HCT116 (cell line): ENCODE measurements at regions not wholly inside any gene's neighbourhood (a gene's known extent, or its start where the extent isn't known, plus 50 kb on each side); places are given as distances from the start of the nearest gene placed in this dataset.

Source experiments
- ATAC-seq: fragments of 200-7000 bp; cut with Tn5 transposase; 2 replicates; pipeline ENCODE4 v1.9.1; 2020; ENCODE audit warnings: mild to moderate bottlenecking, moderate library complexity
- BruUV-seq: library from RNA; stranded (reverse); fragments of 400-500 nt; replicated peaks from 2 replicates; lab custom pipeline; 2021; lab: Mats Ljungman, UMichigan
- CTCF ChIA-PET: fragments of 300-600 bp; sonication (Branson Sonifier 250); formaldehyde crosslinking; loops from one replicate; lab custom pipeline; 2021; ENCODE audit warnings: antibody characterized with exemption; lab: Charles Lee
- POLR2A ChIA-PET: fragments of 300-600, 350-600 bp; sonication (Branson Sonifier 250); formaldehyde crosslinking; loops from one replicate; lab custom pipeline; 2021; ENCODE audit warnings: antibody characterized with exemption; lab: Charles Lee
- RAD21 ChIA-PET, 2 experiments: fragments of 300-600 bp; sonication (Branson Sonifier 250); formaldehyde crosslinking; loops; one replicate each; lab custom pipeline; 2023; ENCODE audit warnings: low total read pairs in 2 of 2; ENCODE audit not compliant: uncharacterized antibody in 2 of 2, unreplicated experiment in 2 of 2, low non-redundant PET in 1 of 2; lab: Charles Lee
- DNase-seq: peaks from one replicate; pipeline ENCODE4 v3.0.0-alpha.2; 2010; ENCODE audit warnings: low read depth, low spot score
- H2AFZ ChIP-seq: fragments of 200-600 bp; shearing (Covaris generic), sonication (generic); 2 replicates; pipeline ENCODE4 v1.6.1; 2017; ENCODE audit warnings: low read depth, mixed run types, mixed read lengths, antibody characterized with exemption, low read length; ENCODE audit not compliant: poor library complexity, severe bottlenecking
- H3K27ac ChIP-seq: 2 replicates; pipeline ENCODE4 v1.5.1; 2012; ENCODE audit warnings: low read depth, low read length
- H3K27me3 ChIP-seq: fragments of 200-600 bp; sonication (generic); 2 replicates; pipeline ENCODE4 v1.6.1; 2016; ENCODE audit warnings: mixed run types, low read length, mixed read lengths; ENCODE audit not compliant: insufficient read depth
- H3K36me3 ChIP-seq, 2 experiments: fragments of 200-500 bp in 1 of 2; fragments of 200-600 bp in 1 of 2; sonication (Bioruptor generic) in 1 of 2; sonication (generic) in 1 of 2; 2 replicates each; pipeline versions ENCODE4 v1.5.1 to v1.6.1; 2014 to 2016; ENCODE audit warnings: low read length in 2 of 2, inconsistent platforms in 1 of 2, mixed read lengths in 1 of 2, mixed run types in 1 of 2; ENCODE audit not compliant: insufficient read depth in 2 of 2, control insufficient read depth in 1 of 2
- H3K4me1 ChIP-seq, 2 experiments: fragments of 200-600 bp in 1 of 2; sonication (generic) in 1 of 2; 2 replicates each; pipeline versions ENCODE4 v1.5.1 to v1.6.1; 2012 to 2017; ENCODE audit warnings: low read length in 2 of 2, inconsistent platforms in 1 of 2, mild to moderate bottlenecking in 1 of 2, mixed read lengths in 1 of 2, mixed run types in 1 of 2, moderate library complexity in 1 of 2; ENCODE audit not compliant: insufficient read depth in 2 of 2, control insufficient read depth in 1 of 2
- H3K4me2 ChIP-seq: fragments of 200-600 bp; sonication (generic); 2 replicates; pipeline ENCODE4 v1.6.1; 2017; ENCODE audit warnings: mixed run types, low read length, mixed read lengths
- H3K4me3 ChIP-seq, 2 experiments: fragments of 200-600 bp in 1 of 2; sonication (generic) in 1 of 2; replicated peaks in 1 of 2; 2 replicates each; pipeline ENCODE4 v1.5.1; 2011 to 2016; ENCODE audit warnings: low read length in 2 of 2, control low read depth in 1 of 2, low read depth in 1 of 2, mild to moderate bottlenecking in 1 of 2, mixed read lengths in 1 of 2, mixed run types in 1 of 2
- H3K79me2 ChIP-seq: fragments of 200-600 bp; sonication (generic); 2 replicates; pipeline ENCODE4 v1.6.1; 2017; ENCODE audit warnings: mild to moderate bottlenecking, mixed run types, low read length, moderate library complexity, mixed read lengths; ENCODE audit not compliant: insufficient read depth
- H3K9ac ChIP-seq: fragments of 200-600 bp; sonication (generic); 2 replicates; pipeline ENCODE4 v1.6.1; 2016; ENCODE audit warnings: low read length, mixed read lengths
- H3K9me2 ChIP-seq: fragments of 200-600 bp; sonication (generic), shearing (Covaris generic); 2 replicates; pipeline ENCODE4 v1.6.1; 2017; ENCODE audit warnings: mixed run types, mild to moderate bottlenecking, moderate library complexity; ENCODE audit not compliant: insufficient read depth
- H3K9me3 ChIP-seq, 2 experiments: fragments of 200-500 bp in 1 of 2; fragments of 200-600 bp in 1 of 2; sonication (Bioruptor generic) in 1 of 2; sonication (generic) in 1 of 2; 2 replicates each; pipeline ENCODE4 v1.6.1; 2014 to 2017; ENCODE audit warnings: low read length in 2 of 2, mixed read lengths in 2 of 2, inconsistent platforms in 1 of 2, low read depth in 1 of 2, mild to moderate bottlenecking in 1 of 2, mixed run types in 1 of 2, moderate library complexity in 1 of 2; ENCODE audit not compliant: control insufficient read depth in 1 of 2, insufficient read depth in 1 of 2
- H4K20me1 ChIP-seq: fragments of 200-600 bp; sonication (generic), shearing (Covaris generic); 2 replicates; pipeline ENCODE4 v1.6.1; 2017; ENCODE audit warnings: mixed run types, mild to moderate bottlenecking, moderate library complexity; ENCODE audit not compliant: insufficient read depth
- CBX3 ChIP-seq: IDR thresholded peaks from 2 replicates; pipeline ENCODE4 v1.6.1; 2012; ENCODE audit warnings: low read depth
- CEBPB ChIP-seq: IDR thresholded peaks from 2 replicates; pipeline ENCODE4 v1.6.1; 2012; ENCODE audit warnings: low read depth
- EGR1 ChIP-seq: IDR thresholded peaks from 2 replicates; pipeline ENCODE4 v1.6.1; 2012; ENCODE audit warnings: low read depth
- ELF1 ChIP-seq: IDR thresholded peaks from 2 replicates; pipeline ENCODE4 v1.6.1; 2012; ENCODE audit warnings: low read depth, borderline replicate concordance
- JUND ChIP-seq: IDR thresholded peaks from 2 replicates; pipeline ENCODE4 v1.6.1; 2012
- POLR2A ChIP-seq: IDR thresholded peaks from 2 replicates; pipeline ENCODE4 v1.7.0; 2011; ENCODE audit warnings: borderline replicate concordance; ENCODE audit not compliant: insufficient read depth, insufficient read length; ENCODE audit errors: extremely low read depth
- POLR2AphosphoS5 ChIP-seq: IDR thresholded peaks from 2 replicates; pipeline ENCODE4 v1.6.1; 2011; ENCODE audit warnings: mild to moderate bottlenecking, low read depth, low read length, moderate library complexity
- RAD21 ChIP-seq: IDR thresholded peaks from 2 replicates; pipeline ENCODE4 v1.6.1; 2012; ENCODE audit warnings: low read depth, mild to moderate bottlenecking
- SIN3A ChIP-seq: IDR thresholded peaks from 2 replicates; pipeline ENCODE4 v1.6.1; 2012; ENCODE audit warnings: low read depth
- SP1 ChIP-seq: IDR thresholded peaks from 2 replicates; pipeline ENCODE4 v1.6.1; 2012; ENCODE audit warnings: low read depth
- SRF ChIP-seq: IDR thresholded peaks from 2 replicates; pipeline ENCODE4 v1.6.1; 2012; ENCODE audit warnings: low read depth
- TCF7L2 ChIP-seq: IDR thresholded peaks from 2 replicates; pipeline ENCODE4 v1.7.0; 2011; ENCODE audit warnings: borderline replicate concordance, inconsistent platforms; ENCODE audit not compliant: insufficient read depth, insufficient read length; ENCODE audit errors: extremely low read depth
- YY1 ChIP-seq: IDR thresholded peaks from 2 replicates; pipeline ENCODE4 v1.6.1; 2011; ENCODE audit warnings: low read length, low read depth, moderate library complexity, mild to moderate bottlenecking; ENCODE audit not compliant: insufficient replicate concordance; ENCODE audit errors: extremely low read depth
- ZFX ChIP-seq: fragments of 450-650 bp; IDR thresholded peaks from 2 replicates; pipeline ENCODE4 v1.6.1; 2017
- ZNF274 ChIP-seq: fragments of 200-500 bp; sonication (Bioruptor generic); IDR thresholded peaks from 2 replicates; pipeline ENCODE4 v1.6.1; 2014; ENCODE audit warnings: mild to moderate bottlenecking, low read depth, low read length, inconsistent platforms
- intact Hi-C: fragments of 100-400 bp; cut with micrococcal nuclease; formaldehyde crosslinking; loops from 2 replicates; pipeline ENCODE4 v1.10.0; 2022
- TF ChIP-seq, protein P1 (sequence below), 3 experiments: fragments of 200-600 bp in 1 of 3; sonication (generic) in 1 of 3; IDR thresholded peaks in 2 of 3; conservative IDR thresholded peaks in 1 of 3; 2 replicates each; pipeline ENCODE4 v1.5.1; 2012 to 2017; ENCODE audit warnings: low read depth in 2 of 3, low read length in 2 of 3, antibody characterized with exemption in 1 of 3, borderline replicate concordance in 1 of 3, control low read depth in 1 of 3, mild to moderate bottlenecking in 1 of 3, mixed read lengths in 1 of 3, mixed run types in 1 of 3, moderate library complexity in 1 of 3; ENCODE audit not compliant: insufficient read depth in 1 of 3
- TF ChIP-seq, protein P2 (sequence below): IDR thresholded peaks from 2 replicates; pipeline ENCODE4 v1.6.1; 2012

- ChIA-PET CTCF (no interaction called here), RAD21 (no interaction called here), POLR2A (no interaction called here)
- Histone ChIP-seq H3K27ac (no peak overlapping the region), H3K79me2 (no peaks in the 10 kb centered on the region), H4K20me1 (no peaks in the 10 kb centered on the region), H3K36me3 (no peaks in the 10 kb centered on the region), H3K4me2 (no peak overlapping the region)
- no peak for ATAC-seq
- intact Hi-C loops: no loop called here
- BruUV-seq: no TSS peak
- TF ChIP-seq CEBPB (no peak), POLR2AphosphoS5 (no peak), POLR2A (no peak), YY1 (no peak), SP1 (no peak), ZFX (no peak), RAD21 (no peak), CBX3 (no peak)
- TF ChIP-seq, all 23 proteins: peak for 0
- no peak overlapping the region for H2AFZ ChIP-seq
- no peak for DNase-seq
- H3K4me1 ChIP-seq: no peaks in the 10 kb centered on the region
- H3K9ac ChIP-seq: no peak overlapping the region
- no peaks in the 10 kb centered on the region for H3K9me3 ChIP-seq
- H3K4me3 ChIP-seq: no peak overlapping the region
- H3K9me2 ChIP-seq: no peaks in the 10 kb centered on the region
- H3K27me3 ChIP-seq: no peaks in the 10 kb centered on the region
Measured at GRCh38 chr2:118309257-118309945, 221.1 kb downstream of the INSIG2 start.

- Histone ChIP-seq H4K20me1 (no peaks in the 10 kb centered on the region), H2AFZ (no peak overlapping the region), H3K27ac (no peak overlapping the region), H3K4me3 (no peak overlapping the region), H3K9me3 (no peaks in the 10 kb centered on the region), H3K9me2 (no peaks in the 10 kb centered on the region), H3K79me2 (no peaks in the 10 kb centered on the region), H3K9ac (no peak overlapping the region), H3K27me3 (no peaks in the 10 kb centered on the region), H3K4me1 (no peaks in the 10 kb centered on the region), H3K4me2 (no peak overlapping the region), H3K36me3 (no peaks in the 10 kb centered on the region)
- BruUV-seq: no TSS peak
- POLR2A ChIA-PET: no interaction called here
- DNase-seq (no peak), ATAC-seq (no peak)
- intact Hi-C loops: no loop called here
- RAD21 ChIA-PET: no interaction called here
- CTCF ChIA-PET: no interaction called here
- TF ChIP-seq, protein P1, sequence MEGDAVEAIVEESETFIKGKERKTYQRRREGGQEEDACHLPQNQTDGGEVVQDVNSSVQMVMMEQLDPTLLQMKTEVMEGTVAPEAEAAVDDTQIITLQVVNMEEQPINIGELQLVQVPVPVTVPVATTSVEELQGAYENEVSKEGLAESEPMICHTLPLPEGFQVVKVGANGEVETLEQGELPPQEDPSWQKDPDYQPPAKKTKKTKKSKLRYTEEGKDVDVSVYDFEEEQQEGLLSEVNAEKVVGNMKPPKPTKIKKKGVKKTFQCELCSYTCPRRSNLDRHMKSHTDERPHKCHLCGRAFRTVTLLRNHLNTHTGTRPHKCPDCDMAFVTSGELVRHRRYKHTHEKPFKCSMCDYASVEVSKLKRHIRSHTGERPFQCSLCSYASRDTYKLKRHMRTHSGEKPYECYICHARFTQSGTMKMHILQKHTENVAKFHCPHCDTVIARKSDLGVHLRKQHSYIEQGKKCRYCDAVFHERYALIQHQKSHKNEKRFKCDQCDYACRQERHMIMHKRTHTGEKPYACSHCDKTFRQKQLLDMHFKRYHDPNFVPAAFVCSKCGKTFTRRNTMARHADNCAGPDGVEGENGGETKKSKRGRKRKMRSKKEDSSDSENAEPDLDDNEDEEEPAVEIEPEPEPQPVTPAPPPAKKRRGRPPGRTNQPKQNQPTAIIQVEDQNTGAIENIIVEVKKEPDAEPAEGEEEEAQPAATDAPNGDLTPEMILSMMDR (IDR thresholded peaks at IDR 0.05 in 2 of 3, conservative IDR thresholded peaks at IDR 0.05 in 1 of 3; ENCODE audit: borderline replicate concordance in 1 of 3, insufficient read depth in 1 of 3, low read depth in 2 of 3, low read length in 2 of 3): no peak
- no peak for TF ChIP-seq ZNF274
- no peak for TF ChIP-seq SP1
- no peak for TF ChIP-seq TCF7L2
- TF ChIP-seq, protein P2, sequence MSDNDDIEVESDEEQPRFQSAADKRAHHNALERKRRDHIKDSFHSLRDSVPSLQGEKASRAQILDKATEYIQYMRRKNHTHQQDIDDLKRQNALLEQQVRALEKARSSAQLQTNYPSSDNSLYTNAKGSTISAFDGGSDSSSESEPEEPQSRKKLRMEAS: no peak
- TF ChIP-seq JUND: no peak
- TF ChIP-seq RAD21: no peak
- TF ChIP-seq ELF1: no peak
- TF ChIP-seq POLR2A: no peak
- TF ChIP-seq SRF: no peak
- no peak for TF ChIP-seq EGR1
- TF ChIP-seq SIN3A: no peak
- no peak for TF ChIP-seq POLR2AphosphoS5
Measured at GRCh38 chr2:118307864-118308263, 219.6 kb downstream of the INSIG2 start.
